ENCODE measurements at regions not wholly inside any gene's neighbourhood (a gene's known extent, or its start where the extent isn't known, plus 50 kb on each side); places are given as distances from the start of the nearest gene placed in this dataset.

GRCh38 chr14:35952584-35952983 is 126.4 kb downstream of the BRMS1L start:
- TF ChIP-seq POLR2AphosphoS5 (IDR thresholded peaks at IDR 0.05), result no peak
- no peak for TF ChIP-seq POLR2A (IDR thresholded peaks at IDR 0.05)
- no peak for TF ChIP-seq CTCF (IDR thresholded peaks at IDR 0.05 in 8 of 11, conservative IDR thresholded peaks at IDR 0.05 in 3 of 11)

Data from spleen (tissue), 7 donors.